ENCODE measurements at regions not wholly inside any gene's neighbourhood (a gene's known extent, or its start where the extent isn't known, plus 50 kb on each side); places are given as distances from the start of the nearest gene placed in this dataset.

DNA sequence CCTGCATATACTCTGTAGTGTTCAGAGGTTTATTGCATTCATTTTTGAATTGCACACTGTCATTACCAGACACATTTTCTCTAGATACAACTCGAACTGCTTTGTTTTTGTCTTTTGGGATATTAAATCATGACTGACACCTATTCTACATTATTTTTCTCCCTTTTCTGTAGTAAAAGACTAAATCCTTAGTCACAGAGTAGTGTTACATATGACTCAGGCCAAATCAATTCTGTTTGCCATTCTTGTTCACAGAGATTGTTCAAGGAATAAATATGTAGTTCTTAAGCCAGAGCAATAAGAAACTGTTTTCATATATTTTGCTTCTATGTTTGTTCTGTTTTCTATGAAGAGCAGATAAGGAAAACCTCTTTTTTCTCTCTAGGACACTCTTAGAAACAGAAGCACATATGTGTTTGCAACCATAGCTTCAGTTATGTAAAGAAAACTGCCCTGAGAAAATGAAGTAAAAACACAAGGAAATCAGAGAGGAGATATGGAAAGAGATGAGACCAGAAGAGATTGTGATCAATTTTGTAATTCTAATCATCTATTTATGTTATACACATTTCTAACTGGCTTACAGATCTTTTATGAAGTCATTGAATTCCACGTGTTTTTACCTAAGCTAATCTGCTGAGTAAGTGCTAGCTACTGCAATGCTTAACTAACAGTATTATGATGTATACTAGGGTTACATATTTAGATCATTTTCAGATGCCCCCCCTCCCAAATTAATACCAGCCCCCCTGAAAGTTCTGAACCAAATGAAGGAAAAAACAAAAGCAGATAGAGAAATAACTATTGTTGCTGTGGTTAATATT, 1995.6 kb upstream of the CDH6 start:
- TF ChIP-seq, protein P1, sequence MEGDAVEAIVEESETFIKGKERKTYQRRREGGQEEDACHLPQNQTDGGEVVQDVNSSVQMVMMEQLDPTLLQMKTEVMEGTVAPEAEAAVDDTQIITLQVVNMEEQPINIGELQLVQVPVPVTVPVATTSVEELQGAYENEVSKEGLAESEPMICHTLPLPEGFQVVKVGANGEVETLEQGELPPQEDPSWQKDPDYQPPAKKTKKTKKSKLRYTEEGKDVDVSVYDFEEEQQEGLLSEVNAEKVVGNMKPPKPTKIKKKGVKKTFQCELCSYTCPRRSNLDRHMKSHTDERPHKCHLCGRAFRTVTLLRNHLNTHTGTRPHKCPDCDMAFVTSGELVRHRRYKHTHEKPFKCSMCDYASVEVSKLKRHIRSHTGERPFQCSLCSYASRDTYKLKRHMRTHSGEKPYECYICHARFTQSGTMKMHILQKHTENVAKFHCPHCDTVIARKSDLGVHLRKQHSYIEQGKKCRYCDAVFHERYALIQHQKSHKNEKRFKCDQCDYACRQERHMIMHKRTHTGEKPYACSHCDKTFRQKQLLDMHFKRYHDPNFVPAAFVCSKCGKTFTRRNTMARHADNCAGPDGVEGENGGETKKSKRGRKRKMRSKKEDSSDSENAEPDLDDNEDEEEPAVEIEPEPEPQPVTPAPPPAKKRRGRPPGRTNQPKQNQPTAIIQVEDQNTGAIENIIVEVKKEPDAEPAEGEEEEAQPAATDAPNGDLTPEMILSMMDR (IDR thresholded peaks at IDR 0.05) = no peak
- no peak for TF ChIP-seq POLR2A (IDR thresholded peaks at IDR 0.05)

All from Peyer's patch (tissue), 4 donors.